ENCODE measurements at regions not wholly inside any gene's neighbourhood (a gene's known extent, or its start where the extent isn't known, plus 50 kb on each side); places are given as distances from the start of the nearest gene placed in this dataset.

DNA sequence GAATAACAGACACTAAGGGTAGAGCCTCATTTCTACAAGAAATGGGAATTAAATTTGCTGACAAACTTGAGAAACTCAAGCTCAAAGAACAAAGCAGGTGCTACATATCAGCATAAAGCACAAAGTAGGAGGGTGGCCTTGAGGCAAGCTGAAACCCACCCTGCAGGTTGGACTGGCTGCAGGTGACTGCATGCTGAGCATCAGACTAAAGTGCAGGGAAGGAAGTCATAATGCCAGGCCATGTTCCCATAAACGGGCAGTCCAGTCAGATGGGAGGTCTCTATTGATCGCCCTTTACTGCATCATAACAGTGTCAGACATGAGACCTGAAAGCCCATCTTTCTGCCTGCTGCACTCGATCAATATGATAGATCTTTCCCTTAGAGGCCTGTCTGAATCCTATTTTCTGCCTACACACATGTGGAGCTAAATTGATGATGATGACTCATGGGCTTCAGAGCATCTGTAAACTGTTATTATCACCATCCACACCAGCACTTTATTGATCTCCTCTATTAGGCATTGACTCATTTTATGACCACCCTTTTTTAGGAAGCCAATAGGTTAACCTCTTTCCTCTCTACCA, 224.5 kb upstream of the DDI1 start:
- BruUV-seq (replicated peaks): no TSS peak
- no peaks in the 10 kb centered on the region for H3K9me3 ChIP-seq (replicated peaks; ENCODE audit: control insufficient read depth, insufficient read depth, low read length)
- no peaks in the 10 kb centered on the region for H4K20me1 ChIP-seq (ENCODE audit: control insufficient read depth, insufficient read depth)
- H3K4me2 ChIP-seq (ENCODE audit: control insufficient read depth, insufficient read depth): no peak overlapping the region
- FAIRE-seq (no peak), DNase-seq (ENCODE audit: low read depth, low spot score) (no peak), ATAC-seq (no peak)
- in situ Hi-C loops (cut with MboI) (no loop called here), intact Hi-C loops (cut with micrococcal nuclease; ENCODE audit: unreplicated experiment) (no loop called here)
- H3K27ac ChIP-seq (ENCODE audit: control insufficient read depth, insufficient read depth): no peak overlapping the region
- H3K4me3 ChIP-seq: no peak overlapping the region
- RAD21 ChIA-PET (ENCODE audit: unreplicated experiment): no interaction called here
- POLR2A ChIA-PET: no interaction called here
- TF ChIP-seq, protein P1, sequence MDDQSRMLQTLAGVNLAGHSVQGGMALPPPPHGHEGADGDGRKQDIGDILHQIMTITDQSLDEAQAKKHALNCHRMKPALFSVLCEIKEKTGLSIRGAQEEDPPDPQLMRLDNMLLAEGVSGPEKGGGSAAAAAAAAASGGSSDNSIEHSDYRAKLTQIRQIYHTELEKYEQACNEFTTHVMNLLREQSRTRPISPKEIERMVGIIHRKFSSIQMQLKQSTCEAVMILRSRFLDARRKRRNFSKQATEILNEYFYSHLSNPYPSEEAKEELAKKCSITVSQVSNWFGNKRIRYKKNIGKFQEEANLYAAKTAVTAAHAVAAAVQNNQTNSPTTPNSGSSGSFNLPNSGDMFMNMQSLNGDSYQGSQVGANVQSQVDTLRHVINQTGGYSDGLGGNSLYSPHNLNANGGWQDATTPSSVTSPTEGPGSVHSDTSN (IDR thresholded peaks at IDR 0.05; ENCODE audit: insufficient replicate concordance, low read depth, low read length): no peak
- TF ChIP-seq BRCA1 (IDR thresholded peaks at IDR 0.05; ENCODE audit: low read depth, low read length): no peak
- TF ChIP-seq TBL1XR1 (IDR thresholded peaks at IDR 0.05; ENCODE audit: low read depth, low read length): no peak
- no peak for TF ChIP-seq GATAD2B (conservative IDR thresholded peaks at IDR 0.05; ENCODE audit: low read depth)
- TF ChIP-seq ATF7 (IDR thresholded peaks at IDR 0.05; ENCODE audit: low read depth): no peak
- no peak for TF ChIP-seq ZNF384 (IDR thresholded peaks at IDR 0.05; ENCODE audit: borderline replicate concordance, low read depth, low read length)
- no peak for TF ChIP-seq STAT3 (IDR thresholded peaks at IDR 0.05; ENCODE audit: low read depth, low read length)
- TF ChIP-seq HDAC2 (IDR thresholded peaks at IDR 0.05): no peak
- TF ChIP-seq SPI1 (IDR thresholded peaks at IDR 0.05; ENCODE audit: borderline replicate concordance, insufficient read depth, low read depth, low read length): no peak
- TF ChIP-seq BCL11A (IDR thresholded peaks at IDR 0.05; ENCODE audit: low read depth, low read length): no peak
- TF ChIP-seq EZH2 (IDR thresholded peaks at IDR 0.05; ENCODE audit: borderline replicate concordance, control insufficient read depth, low read depth, low read length): no peak
- no peak for TF ChIP-seq CREB1 (IDR thresholded peaks at IDR 0.05; ENCODE audit: low read depth)
- no peak for TF ChIP-seq NR2F1 (conservative IDR thresholded peaks at IDR 0.05)
- TF ChIP-seq, protein P2, sequence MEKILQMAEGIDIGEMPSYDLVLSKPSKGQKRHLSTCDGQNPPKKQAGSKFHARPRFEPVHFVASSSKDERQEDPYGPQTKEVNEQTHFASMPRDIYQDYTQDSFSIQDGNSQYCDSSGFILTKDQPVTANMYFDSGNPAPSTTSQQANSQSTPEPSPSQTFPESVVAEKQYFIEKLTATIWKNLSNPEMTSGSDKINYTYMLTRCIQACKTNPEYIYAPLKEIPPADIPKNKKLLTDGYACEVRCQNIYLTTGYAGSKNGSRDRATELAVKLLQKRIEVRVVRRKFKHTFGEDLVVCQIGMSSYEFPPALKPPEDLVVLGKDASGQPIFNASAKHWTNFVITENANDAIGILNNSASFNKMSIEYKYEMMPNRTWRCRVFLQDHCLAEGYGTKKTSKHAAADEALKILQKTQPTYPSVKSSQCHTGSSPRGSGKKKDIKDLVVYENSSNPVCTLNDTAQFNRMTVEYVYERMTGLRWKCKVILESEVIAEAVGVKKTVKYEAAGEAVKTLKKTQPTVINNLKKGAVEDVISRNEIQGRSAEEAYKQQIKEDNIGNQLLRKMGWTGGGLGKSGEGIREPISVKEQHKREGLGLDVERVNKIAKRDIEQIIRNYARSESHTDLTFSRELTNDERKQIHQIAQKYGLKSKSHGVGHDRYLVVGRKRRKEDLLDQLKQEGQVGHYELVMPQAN (conservative IDR thresholded peaks at IDR 0.05): no peak
- no peak for TF ChIP-seq ETV6 (conservative IDR thresholded peaks at IDR 0.05 in 1 of 2, IDR thresholded peaks at IDR 0.05 in 1 of 2; ENCODE audit: borderline replicate concordance in 1 of 2, low read depth in 1 of 2)
- no peak for TF ChIP-seq RAD51 (IDR thresholded peaks at IDR 0.05)
- TF ChIP-seq PAX5 (IDR thresholded peaks at IDR 0.05; ENCODE audit: borderline replicate concordance, low read depth, low read length): no peak
- SMC1A ChIA-PET (ENCODE audit: uncharacterized antibody, unreplicated experiment): no interaction called here
- CTCF ChIA-PET: no interaction called here
- 15% methylated on average over 3 of the region's 3 CpGs for WGBS (ENCODE audit: insufficient coverage, insufficient replicate concordance, low lambda C conversion rate, missing lambda C conversion rate)
- no peak overlapping the region for H3K9ac ChIP-seq (ENCODE audit: control insufficient read depth, insufficient read depth, low read length)
- H3K27me3 ChIP-seq (replicated peaks in 1 of 2; ENCODE audit: control insufficient read depth in 2 of 2, insufficient read depth in 2 of 2, low read length in 1 of 2): no peaks in the 10 kb centered on the region; a peak in 1 of 4 replicates
- H3K4me1 ChIP-seq (ENCODE audit: control insufficient read depth, insufficient read depth, low read length): no peaks in the 10 kb centered on the region
- H3K36me3 ChIP-seq (ENCODE audit: control insufficient read depth in 2 of 2, insufficient read depth in 2 of 2, low read length in 1 of 2): no peaks in the 10 kb centered on the region
- no peak overlapping the region for H2AFZ ChIP-seq (ENCODE audit: control insufficient read depth, low read depth, low read length)
- H3K79me2 ChIP-seq (ENCODE audit: control insufficient read depth, insufficient read depth, low read length): no peaks in the 10 kb centered on the region

Data from GM12878 (cell line).